HG03139 (cell line): ENCODE measurements at regions not wholly inside any gene's neighbourhood (a gene's known extent, or its start where the extent isn't known, plus 50 kb on each side); places are given as distances from the start of the nearest gene placed in this dataset.
"Not testable (repeated sequence)": the region's sequence is repeated elsewhere in the genome, so short reads cannot be mapped to it uniquely, and the experiment has no call there.

Source experiments
- ATAC-seq: cut with Tn5 transposase; IDR thresholded peaks from one replicate; pipeline ENCODE4 v1.9.1; 2021; ENCODE audit not compliant: unreplicated experiment

- no peak for ATAC-seq
These were observed 87.7 kb downstream of the IYD start for GRCh38 chr6:150456466-150456865.

- no peak for ATAC-seq
These were observed 88.3 kb downstream of the IYD start for GRCh38 chr6:150456902-150457643.

- no peak for ATAC-seq
These were observed 89.8 kb downstream of the IYD start for GRCh38 chr6:150458579-150458978.

- no peak for ATAC-seq
These were observed 95.0 kb downstream of the IYD start for GRCh38 chr6:150463852-150464251.

- ATAC-seq: no peak
These were observed 96.2 kb downstream of the IYD start for GRCh38 chr6:150464966-150465365.

GRCh38 chr6:150465610-150466009 is 96.8 kb downstream of the IYD start:
- ATAC-seq: no peak

GRCh38 chr6:150466196-150466595 is 97.4 kb downstream of the IYD start:
- no peak for ATAC-seq

- no peak for ATAC-seq
These were observed 101.3 kb downstream of the IYD start for GRCh38 chr6:150470131-150470530.

GRCh38 chr6:150470960-150471665 is 102.3 kb downstream of the IYD start:
- no peak for ATAC-seq

GRCh38 chr6:150478656-150479545 is 110.1 kb downstream of the IYD start:
- ATAC-seq: no peak

GRCh38 chr6:150482883-150483409 is 114.1 kb downstream of the IYD start:
- no peak for ATAC-seq

- no peak for ATAC-seq
These were observed 114.3 kb upstream of the PLEKHG1 start for GRCh38 chr6:150485161-150485958.

GRCh38 chr6:150486048-150486447 is 113.6 kb upstream of the PLEKHG1 start:
- no peak for ATAC-seq

- no peak for ATAC-seq
These were observed 109.1 kb upstream of the PLEKHG1 start for GRCh38 chr6:150490586-150490985.

GRCh38 chr6:150491131-150491810 is 108.4 kb upstream of the PLEKHG1 start:
- peak; percentile 90 for ATAC-seq

- no peak for ATAC-seq
These were observed 107.9 kb upstream of the PLEKHG1 start for GRCh38 chr6:150491811-150492172.

- no peak for ATAC-seq
These were observed 107.2 kb upstream of the PLEKHG1 start for GRCh38 chr6:150492507-150492906.

GRCh38 chr6:150492941-150493340 is 106.7 kb upstream of the PLEKHG1 start:
- no peak for ATAC-seq

- ATAC-seq: not testable (repeated sequence)
These were observed 106.1 kb upstream of the PLEKHG1 start for GRCh38 chr6:150493552-150493951.

- ATAC-seq: no peak
These were observed 105.4 kb upstream of the PLEKHG1 start for GRCh38 chr6:150494241-150494640.
